DMS53 (cell line): ENCODE measurements at regions not wholly inside any gene's neighbourhood (a gene's known extent, or its start where the extent isn't known, plus 50 kb on each side); places are given as distances from the start of the nearest gene placed in this dataset.

Source experiments
- DNase-seq: peaks from one replicate; lab custom pipeline; 2025; lab: John Stamatoyannopoulos, UW

GRCh38 chr10:78979938-78980337 lies 88.8 kb upstream of the ZMIZ1 start:
- no peak for DNase-seq

GRCh38 chr10:78980354-78980753 lies 88.4 kb upstream of the ZMIZ1 start:
- no peak for DNase-seq

GRCh38 chr10:78980815-78981214 lies 88.0 kb upstream of the ZMIZ1 start:
- DNase-seq: no peak

- no peak for DNase-seq
These were observed 87.4 kb upstream of the ZMIZ1 start for GRCh38 chr10:78981257-78981969.

- DNase-seq: no peak
These were observed 86.8 kb upstream of the ZMIZ1 start for GRCh38 chr10:78981970-78982281.

GRCh38 chr10:78982726-78983125 lies 86.0 kb upstream of the ZMIZ1 start:
- DNase-seq: peak; percentile 39

GRCh38 chr10:78983608-78984007 lies 85.2 kb upstream of the ZMIZ1 start:
- DNase-seq: no peak

GRCh38 chr10:78985973-78986818 lies 82.6 kb upstream of the ZMIZ1 start:
- no peak for DNase-seq

GRCh38 chr10:78991187-78991586 lies 77.6 kb upstream of the ZMIZ1 start:
- peak; percentile 33 for DNase-seq

GRCh38 chr10:78992333-78992732 lies 76.4 kb upstream of the ZMIZ1 start:
- DNase-seq: no peak

- DNase-seq: no peak
These were observed 75.4 kb upstream of the ZMIZ1 start for GRCh38 chr10:78993261-78993945.

- DNase-seq: no peak
These were observed 72.6 kb upstream of the ZMIZ1 start for GRCh38 chr10:78995987-78996791.

GRCh38 chr10:78996792-78997129 lies 72.0 kb upstream of the ZMIZ1 start:
- no peak for DNase-seq

GRCh38 chr10:78997635-78998618 lies 70.8 kb upstream of the ZMIZ1 start:
- DNase-seq: no peak

GRCh38 chr10:79001082-79001885 lies 67.5 kb upstream of the ZMIZ1 start:
- DNase-seq: no peak

- no peak for DNase-seq
These were observed 66.4 kb upstream of the ZMIZ1 start for GRCh38 chr10:79002336-79002735.

GRCh38 chr10:79003183-79004100 lies 65.3 kb upstream of the ZMIZ1 start:
- DNase-seq: no peak

GRCh38 chr10:79004311-79004710 lies 64.5 kb upstream of the ZMIZ1 start:
- no peak for DNase-seq
